Lung (tissue), 11 donors: ENCODE measurements at regions not wholly inside any gene's neighbourhood (a gene's known extent, or its start where the extent isn't known, plus 50 kb on each side); places are given as distances from the start of the nearest gene placed in this dataset.
A peak's percentile ranks its signal among the peaks of the same experiment; 100 is the strongest.
"Not testable (repeated sequence)": the region's sequence is repeated elsewhere in the genome, so short reads cannot be mapped to it uniquely, and the experiment has no call there.

Experiments
- ATAC-seq: fragments of 200-7000 bp; cut with Tn5 transposase; one replicate; pipeline ENCODE4 v1.9.1; 2020; ENCODE audit warnings: moderate number of reproducible peaks; ENCODE audit not compliant: insufficient read depth, low FRiP score
- DNase-seq, 3 donors: peaks; one replicate each; pipeline ENCODE4 v3.0.0-alpha.2; 2013 to 2017
- H3K27ac ChIP-seq, 2 donors: one replicate each; pipeline ENCODE4 v1.5.1; 2013; ENCODE audit warnings: mild to moderate bottlenecking in 2 of 2, moderate library complexity in 2 of 2, control low read depth in 1 of 2, inconsistent platforms in 1 of 2, low read depth in 1 of 2, low read length in 1 of 2
- H3K27me3 ChIP-seq, 3 donors: one replicate each; pipeline ENCODE4 v1.5.1; 2013; ENCODE audit warnings: low read length in 2 of 3; ENCODE audit not compliant: control insufficient read depth in 3 of 3, insufficient read depth in 3 of 3
- H3K36me3 ChIP-seq, 4 donors: one replicate each; pipeline ENCODE4 v1.5.1; 2013; ENCODE audit warnings: low read length in 4 of 4, mild to moderate bottlenecking in 1 of 4, moderate library complexity in 1 of 4; ENCODE audit not compliant: control insufficient read depth in 4 of 4, insufficient read depth in 4 of 4
- H3K4me1 ChIP-seq, 5 donors: one replicate each; pipeline ENCODE4 v1.5.1; 2013; ENCODE audit warnings: low read length in 5 of 5, mild to moderate bottlenecking in 2 of 5, moderate library complexity in 1 of 5; ENCODE audit not compliant: control insufficient read depth in 5 of 5, insufficient read depth in 5 of 5
- H3K4me3 ChIP-seq: one replicate; pipeline ENCODE4 v1.5.1; 2013; ENCODE audit warnings: mild to moderate bottlenecking, control low read depth, moderate library complexity
- H3K9ac ChIP-seq, 2 donors: one replicate each; pipeline ENCODE4 v1.5.1; 2013; ENCODE audit warnings: low read length in 2 of 2, control low read depth in 1 of 2; ENCODE audit not compliant: insufficient read depth in 1 of 2
- H3K9me3 ChIP-seq, 4 donors: one replicate each; pipeline ENCODE4 v1.5.1; 2013; ENCODE audit warnings: low read length in 3 of 4, mild to moderate bottlenecking in 1 of 4, moderate library complexity in 1 of 4; ENCODE audit not compliant: control insufficient read depth in 4 of 4, insufficient read depth in 3 of 4
- WGBS, 2 donors: extraction: QIAGEN DNeasy Blood & Tissue Kit; methylation state at CpG; one replicate each; pipeline ENCODE4 v1.1.7; 2013; 5-methylcytosine and 5-hydroxymethylcytosine counted together
- TF ChIP-seq, protein P1 (sequence below): IDR thresholded peaks from 2 replicates; pipeline ENCODE4 v1.5.1; 2012; ENCODE audit warnings: mild to moderate bottlenecking; ENCODE audit errors: control extremely low read depth, extremely low read depth
- donor health status: control.
- donor health status: control.
- donor health status: Bipolar disorder and iron deficiency.
- donor health status: healthy.
- donor health status: DM: yes; HTN: yes; CAD: no.

DNA sequence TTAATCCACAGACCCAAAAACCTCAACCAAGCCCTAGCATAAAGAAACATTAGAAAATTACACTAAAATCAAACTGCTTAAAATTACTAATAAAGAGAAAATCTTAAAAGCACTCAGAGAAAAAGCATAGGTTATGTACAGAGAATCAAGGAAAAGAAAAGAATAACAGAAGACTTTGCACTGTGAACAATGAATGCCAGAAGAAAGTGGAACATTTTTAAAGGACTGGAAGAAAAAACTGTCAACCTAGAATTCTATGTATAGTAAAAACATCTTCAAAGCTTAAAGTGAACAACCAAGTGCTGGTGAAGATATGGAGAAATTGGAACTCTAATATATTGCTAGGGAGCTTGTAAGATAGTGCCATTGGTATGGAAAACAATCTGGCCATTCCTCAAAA, 82.7 kb upstream of the SLC6A11 start:
- ATAC-seq: no peak
- DNase-seq: no peak
- Histone ChIP-seq H3K4me1 (no peaks in the 10 kb centered on the region), H3K9me3 (peaks cover 0 to 12% (median 5%) of the 10 kb centered on the region in 4 donors), H3K27me3 (peaks cover 0 to 5% (median 4%) of the 10 kb centered on the region in 3 donors), H3K27ac (no peak overlapping the region), H3K9ac (no peak overlapping the region), H3K36me3 (no peaks in the 10 kb centered on the region), H3K4me3 (no peak overlapping the region)
- TF ChIP-seq, protein P1, sequence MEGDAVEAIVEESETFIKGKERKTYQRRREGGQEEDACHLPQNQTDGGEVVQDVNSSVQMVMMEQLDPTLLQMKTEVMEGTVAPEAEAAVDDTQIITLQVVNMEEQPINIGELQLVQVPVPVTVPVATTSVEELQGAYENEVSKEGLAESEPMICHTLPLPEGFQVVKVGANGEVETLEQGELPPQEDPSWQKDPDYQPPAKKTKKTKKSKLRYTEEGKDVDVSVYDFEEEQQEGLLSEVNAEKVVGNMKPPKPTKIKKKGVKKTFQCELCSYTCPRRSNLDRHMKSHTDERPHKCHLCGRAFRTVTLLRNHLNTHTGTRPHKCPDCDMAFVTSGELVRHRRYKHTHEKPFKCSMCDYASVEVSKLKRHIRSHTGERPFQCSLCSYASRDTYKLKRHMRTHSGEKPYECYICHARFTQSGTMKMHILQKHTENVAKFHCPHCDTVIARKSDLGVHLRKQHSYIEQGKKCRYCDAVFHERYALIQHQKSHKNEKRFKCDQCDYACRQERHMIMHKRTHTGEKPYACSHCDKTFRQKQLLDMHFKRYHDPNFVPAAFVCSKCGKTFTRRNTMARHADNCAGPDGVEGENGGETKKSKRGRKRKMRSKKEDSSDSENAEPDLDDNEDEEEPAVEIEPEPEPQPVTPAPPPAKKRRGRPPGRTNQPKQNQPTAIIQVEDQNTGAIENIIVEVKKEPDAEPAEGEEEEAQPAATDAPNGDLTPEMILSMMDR: no peak

DNA sequence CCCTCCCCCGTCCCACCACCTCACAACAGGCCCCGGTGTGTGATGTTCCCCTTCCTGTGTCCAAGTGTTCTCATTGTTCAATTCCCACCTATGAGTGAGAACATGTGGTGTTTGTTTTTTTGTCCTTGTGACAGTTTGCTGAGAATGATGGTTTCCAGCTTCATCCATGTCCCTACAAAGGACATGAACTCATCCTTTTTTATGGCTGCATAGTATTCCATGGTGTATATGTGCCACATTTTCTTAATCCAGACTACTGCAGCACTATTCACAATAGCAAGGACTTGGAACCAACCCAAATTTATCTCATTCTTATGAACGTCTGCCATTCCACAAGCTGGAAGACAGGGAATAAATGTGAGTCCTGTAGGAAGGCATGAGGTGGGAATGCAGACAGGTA, 79.6 kb upstream of the SLC6A11 start:
- not testable (repeated sequence) for H3K4me1 ChIP-seq, H3K9ac ChIP-seq, H3K27me3 ChIP-seq, ATAC-seq, H3K4me3 ChIP-seq, H3K36me3 ChIP-seq, H3K27ac ChIP-seq, DNase-seq
- H3K9me3 ChIP-seq: peaks cover 0 to 12% (median 4%) of the 10 kb centered on the region in 4 donors
- WGBS, 2 donors: 80 to 88% methylated on average over 3 of the region's 3 CpGs

DNA sequence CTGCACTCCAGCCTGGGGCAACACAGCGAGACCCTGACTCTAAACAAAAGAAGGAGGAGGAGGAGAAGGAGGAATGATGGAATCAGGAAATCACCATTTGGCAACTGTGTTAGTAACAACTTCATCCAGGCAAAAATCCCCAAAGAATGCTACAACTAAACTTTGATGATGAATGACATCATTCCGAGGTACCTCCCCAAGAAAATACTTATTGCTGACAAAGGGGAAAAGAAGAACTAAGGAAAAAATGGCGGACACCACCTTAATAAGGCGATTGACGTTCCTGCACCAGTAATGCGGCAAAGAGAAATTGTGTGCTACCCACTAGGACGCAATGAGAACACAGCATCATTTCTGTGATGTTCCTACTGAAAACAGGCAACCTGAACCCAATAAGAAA, 78.2 kb upstream of the SLC6A11 start:
- Histone ChIP-seq H3K36me3 (no peaks in the 10 kb centered on the region), H3K4me1 (no peaks in the 10 kb centered on the region), H3K9me3 (peaks cover 0 to 7% (median 4%) of the 10 kb centered on the region in 4 donors), H3K4me3 (no peak overlapping the region), H3K27me3 (peaks cover 0 to 6% (median 5%) of the 10 kb centered on the region in 3 donors), H3K27ac (no peak overlapping the region), H3K9ac (no peak overlapping the region)
- ATAC-seq: no peak
- DNase-seq: no peak
- TF ChIP-seq, protein P1: no peak
- 90 to 91% methylated on average over 7 of the region's 7 CpGs for whole genome bisulfite sequencing, 2 donors

DNA sequence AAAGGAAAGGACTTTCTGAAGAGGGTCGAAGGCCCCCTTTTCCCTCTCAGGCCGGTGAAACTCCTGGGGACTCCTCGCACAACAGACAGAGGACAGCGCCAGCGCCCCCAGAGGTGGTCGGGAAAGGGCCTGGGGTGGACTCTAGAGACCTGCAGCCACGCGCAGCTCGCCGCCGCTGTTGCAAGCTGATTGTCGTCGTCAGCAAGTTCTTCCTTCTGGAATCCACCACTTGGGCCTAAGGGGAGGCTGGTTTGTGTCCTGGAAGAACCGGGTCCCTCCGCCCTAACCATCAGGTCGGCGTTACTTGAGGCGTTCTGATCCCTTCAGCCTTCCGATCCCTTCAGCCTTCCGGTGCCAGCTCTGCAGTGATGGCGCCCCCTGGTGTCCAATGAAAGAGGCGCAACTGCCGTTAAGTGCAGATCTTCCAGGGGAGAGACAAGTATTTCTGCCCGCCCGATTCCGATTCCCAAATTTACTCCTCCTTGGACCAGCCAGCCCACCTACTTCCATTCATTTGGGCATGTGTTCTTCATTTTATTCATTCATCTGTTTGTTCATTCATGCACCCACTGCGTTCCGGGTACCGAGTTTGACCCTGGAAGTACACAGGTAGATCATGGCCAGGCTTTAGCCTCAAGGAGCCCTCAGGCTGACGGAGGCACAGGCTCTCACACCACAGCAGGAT, 77.2 kb upstream of the SLC6A11 start:
- no peak overlapping the region for H3K27ac ChIP-seq
- H3K9ac ChIP-seq: no peak overlapping the region
- peaks cover 0 to 6% (median 5%) of the 10 kb centered on the region in 3 donors for H3K27me3 ChIP-seq
- ATAC-seq: peak; percentile 76
- WGBS, 2 donors: 2 to 3% methylated on average over 30 of the region's 30 CpGs
- peak; percentile 69 to 76 (median 70) for DNase-seq
- H3K4me3 ChIP-seq: no peak overlapping the region
- TF ChIP-seq, protein P1: peak; percentile 47
- H3K4me1 ChIP-seq: no peaks in the 10 kb centered on the region
- H3K36me3 ChIP-seq: no peaks in the 10 kb centered on the region
- H3K9me3 ChIP-seq: peaks cover 0 to 4% (median 1%) of the 10 kb centered on the region in 4 donors
